ENCODE measurements at regions not wholly inside any gene's neighbourhood (a gene's known extent, or its start where the extent isn't known, plus 50 kb on each side); places are given as distances from the start of the nearest gene placed in this dataset.

DNA sequence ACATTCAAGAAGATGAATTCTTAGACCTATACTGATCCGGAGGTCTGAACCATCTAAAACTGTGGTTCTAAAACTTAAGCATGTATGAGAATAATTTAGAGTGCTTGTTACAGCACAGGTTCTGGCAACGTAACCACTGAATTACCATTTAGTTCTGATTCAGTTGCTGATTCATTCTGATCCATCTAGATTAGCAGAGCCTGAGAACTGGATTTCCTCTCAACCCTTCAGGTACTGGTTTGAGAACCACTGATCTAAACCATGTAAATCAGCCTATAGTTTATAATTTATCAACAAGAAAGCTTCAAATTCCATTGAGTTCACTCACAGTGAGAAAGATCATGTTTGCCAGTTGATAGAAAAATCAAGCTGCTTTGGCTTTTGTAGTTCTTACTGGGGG lies 1001.1 kb upstream of the EPHA6 start:
- no peaks in the 10 kb centered on the region for H3K4me1 ChIP-seq (ENCODE audit: control insufficient read depth, extremely low read depth, insufficient read depth, low read length)
- FAIRE-seq = no peak
- no peaks in the 10 kb centered on the region for H3K36me3 ChIP-seq (ENCODE audit: control insufficient read depth in 2 of 2, extremely low read depth in 1 of 2, insufficient read depth in 2 of 2, low read length in 2 of 2)
- H3K9ac ChIP-seq (ENCODE audit: control insufficient read depth, extremely low read depth, insufficient read depth, low read length) = no peak overlapping the region
- no peak overlapping the region for H2AFZ ChIP-seq (ENCODE audit: control insufficient read depth, low read length)
- H3K4me2 ChIP-seq (ENCODE audit: control insufficient read depth, extremely low read depth, insufficient read depth, low read depth, low read length) = no peak overlapping the region
- no peaks in the 10 kb centered on the region for H4K20me1 ChIP-seq (ENCODE audit: control insufficient read depth, extremely low read depth, insufficient read depth, low read length)
- no peak overlapping the region for H3K4me3 ChIP-seq (ENCODE audit: control insufficient read depth in 2 of 3, extremely low read depth in 1 of 3, insufficient read depth in 2 of 3, low read depth in 1 of 3, low read length in 3 of 3)
- no peaks in the 10 kb centered on the region for H3K27me3 ChIP-seq (ENCODE audit: control insufficient read depth, extremely low read depth, insufficient read depth, low read length)
- no peaks in the 10 kb centered on the region for H3K79me2 ChIP-seq (ENCODE audit: control insufficient read depth, insufficient read depth, low read length)
- H3K27ac ChIP-seq (ENCODE audit: control insufficient read depth, insufficient read depth, low read length) = no peak overlapping the region
- TF ChIP-seq, protein P1, sequence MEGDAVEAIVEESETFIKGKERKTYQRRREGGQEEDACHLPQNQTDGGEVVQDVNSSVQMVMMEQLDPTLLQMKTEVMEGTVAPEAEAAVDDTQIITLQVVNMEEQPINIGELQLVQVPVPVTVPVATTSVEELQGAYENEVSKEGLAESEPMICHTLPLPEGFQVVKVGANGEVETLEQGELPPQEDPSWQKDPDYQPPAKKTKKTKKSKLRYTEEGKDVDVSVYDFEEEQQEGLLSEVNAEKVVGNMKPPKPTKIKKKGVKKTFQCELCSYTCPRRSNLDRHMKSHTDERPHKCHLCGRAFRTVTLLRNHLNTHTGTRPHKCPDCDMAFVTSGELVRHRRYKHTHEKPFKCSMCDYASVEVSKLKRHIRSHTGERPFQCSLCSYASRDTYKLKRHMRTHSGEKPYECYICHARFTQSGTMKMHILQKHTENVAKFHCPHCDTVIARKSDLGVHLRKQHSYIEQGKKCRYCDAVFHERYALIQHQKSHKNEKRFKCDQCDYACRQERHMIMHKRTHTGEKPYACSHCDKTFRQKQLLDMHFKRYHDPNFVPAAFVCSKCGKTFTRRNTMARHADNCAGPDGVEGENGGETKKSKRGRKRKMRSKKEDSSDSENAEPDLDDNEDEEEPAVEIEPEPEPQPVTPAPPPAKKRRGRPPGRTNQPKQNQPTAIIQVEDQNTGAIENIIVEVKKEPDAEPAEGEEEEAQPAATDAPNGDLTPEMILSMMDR (optimal IDR thresholded peaks at IDR 0.05 in 1 of 3, IDR thresholded peaks at IDR 0.05 in 1 of 3, conservative IDR thresholded peaks at IDR 0.05 in 1 of 3; ENCODE audit: extremely low read depth in 1 of 3, insufficient read depth in 2 of 3, low read length in 3 of 3) = no peak
- no peak for TF ChIP-seq EZH2 (IDR thresholded peaks at IDR 0.05; ENCODE audit: low read length)
- DNase-seq (ENCODE audit: low read depth, low spot score) = no peak
- no peaks in the 10 kb centered on the region for H3K9me1 ChIP-seq (ENCODE audit: control insufficient read depth, extremely low read depth, insufficient read depth, low read length)
- H3K9me3 ChIP-seq (ENCODE audit: control insufficient read depth, low read depth, low read length) = no peaks in the 10 kb centered on the region
- dilution Hi-C loops (cut with MboI; ENCODE audit: extremely low pct_ligation_motif_present, low sequenced_read_pairs) = no loop called here

DNA sequence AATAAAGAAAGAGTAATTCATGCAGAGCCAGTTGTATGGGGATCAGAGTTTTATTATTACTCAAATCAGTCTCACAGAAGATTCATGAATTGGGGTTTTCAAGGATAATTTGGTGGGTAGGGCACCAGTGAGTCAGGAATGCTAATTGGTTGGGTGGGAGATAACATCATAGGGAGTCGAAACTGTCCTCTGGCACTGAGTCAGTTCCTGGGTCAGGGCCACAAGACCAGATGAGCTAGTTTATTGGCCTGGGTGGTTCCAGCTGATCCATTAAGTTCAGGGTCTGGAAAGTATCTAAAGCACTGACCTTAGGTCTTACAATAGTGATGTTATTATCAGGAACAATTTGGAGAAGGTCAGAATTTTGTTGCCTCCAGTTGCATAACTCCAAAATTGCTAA lies 998.6 kb upstream of the EPHA6 start:
- H3K79me2 ChIP-seq (ENCODE audit: control insufficient read depth, insufficient read depth, low read length) = no peaks in the 10 kb centered on the region
- H3K4me1 ChIP-seq (ENCODE audit: control insufficient read depth, extremely low read depth, insufficient read depth, low read length) = no peaks in the 10 kb centered on the region
- no peaks in the 10 kb centered on the region for H4K20me1 ChIP-seq (ENCODE audit: control insufficient read depth, extremely low read depth, insufficient read depth, low read length)
- no peaks in the 10 kb centered on the region for H3K27me3 ChIP-seq (ENCODE audit: control insufficient read depth, extremely low read depth, insufficient read depth, low read length)
- DNase-seq (ENCODE audit: low read depth, low spot score) = no peak
- no peak overlapping the region for H3K4me3 ChIP-seq (ENCODE audit: control insufficient read depth in 2 of 3, extremely low read depth in 1 of 3, insufficient read depth in 2 of 3, low read depth in 1 of 3, low read length in 3 of 3)
- no peak overlapping the region for H3K9ac ChIP-seq (ENCODE audit: control insufficient read depth, extremely low read depth, insufficient read depth, low read length)
- no peak overlapping the region for H2AFZ ChIP-seq (ENCODE audit: control insufficient read depth, low read length)
- H3K27ac ChIP-seq (ENCODE audit: control insufficient read depth, insufficient read depth, low read length) = no peak overlapping the region
- dilution Hi-C loops (cut with MboI; ENCODE audit: extremely low pct_ligation_motif_present, low sequenced_read_pairs) = no loop called here
- H3K9me1 ChIP-seq (ENCODE audit: control insufficient read depth, extremely low read depth, insufficient read depth, low read length) = no peaks in the 10 kb centered on the region
- FAIRE-seq = no peak
- no peak overlapping the region for H3K4me2 ChIP-seq (ENCODE audit: control insufficient read depth, extremely low read depth, insufficient read depth, low read depth, low read length)
- TF ChIP-seq, protein P1 (optimal IDR thresholded peaks at IDR 0.05 in 1 of 3, IDR thresholded peaks at IDR 0.05 in 1 of 3, conservative IDR thresholded peaks at IDR 0.05 in 1 of 3; ENCODE audit: extremely low read depth in 1 of 3, insufficient read depth in 2 of 3, low read length in 3 of 3) = no peak
- TF ChIP-seq EZH2 (IDR thresholded peaks at IDR 0.05; ENCODE audit: low read length) = no peak
- H3K36me3 ChIP-seq (ENCODE audit: control insufficient read depth in 2 of 2, extremely low read depth in 1 of 2, insufficient read depth in 2 of 2, low read length in 2 of 2) = no peaks in the 10 kb centered on the region
- H3K9me3 ChIP-seq (ENCODE audit: control insufficient read depth, low read depth, low read length) = no peaks in the 10 kb centered on the region

All from keratinocyte (primary cell).